ENCODE measurements at regions not wholly inside any gene's neighbourhood (a gene's known extent, or its start where the extent isn't known, plus 50 kb on each side); places are given as distances from the start of the nearest gene placed in this dataset.

GRCh38 chr5:40452874-40453624 is 226.7 kb upstream of the PTGER4 start:
- TF ChIP-seq POLR2A (IDR thresholded peaks at IDR 0.05) (no peak), CTCF (IDR thresholded peaks at IDR 0.05) (no peak), POLR2AphosphoS5 (IDR thresholded peaks at IDR 0.05) (no peak), EP300 (IDR thresholded peaks at IDR 0.05) (no peak)
